BE2C (cell line): ENCODE measurements at regions not wholly inside any gene's neighbourhood (a gene's known extent, or its start where the extent isn't known, plus 50 kb on each side); places are given as distances from the start of the nearest gene placed in this dataset.

Source experiments
- DNase-seq: peaks from one replicate; pipeline ENCODE4 v3.0.0-alpha.2; 2020
- H3K27me3 ChIP-seq: fragments of 250-450 bp; sonication (Bioruptor Pico); 2 replicates; pipeline ENCODE4 v1.5.1; 2020; ENCODE audit warnings: mild to moderate bottlenecking
- H3K36me3 ChIP-seq: fragments of 250-450 bp; sonication (Bioruptor Pico); 2 replicates; pipeline ENCODE4 v1.5.1; 2020; ENCODE audit warnings: mild to moderate bottlenecking
- H3K4me1 ChIP-seq: fragments of 250-450 bp; sonication (Bioruptor Pico); 2 replicates; pipeline ENCODE4 v1.5.1; 2020
- H3K4me3 ChIP-seq: 2 replicates; pipeline ENCODE4 v1.5.1; 2011; ENCODE audit warnings: low read depth, low read length
- H3K9me3 ChIP-seq: fragments of 250-450 bp; sonication (Bioruptor Pico); 2 replicates; pipeline ENCODE4 v1.5.1; 2020
- TF ChIP-seq, protein P1 (sequence below): IDR thresholded peaks from 2 replicates; pipeline ENCODE4 v1.5.1; 2012; ENCODE audit warnings: mild to moderate bottlenecking, low read depth, low read length

DNA sequence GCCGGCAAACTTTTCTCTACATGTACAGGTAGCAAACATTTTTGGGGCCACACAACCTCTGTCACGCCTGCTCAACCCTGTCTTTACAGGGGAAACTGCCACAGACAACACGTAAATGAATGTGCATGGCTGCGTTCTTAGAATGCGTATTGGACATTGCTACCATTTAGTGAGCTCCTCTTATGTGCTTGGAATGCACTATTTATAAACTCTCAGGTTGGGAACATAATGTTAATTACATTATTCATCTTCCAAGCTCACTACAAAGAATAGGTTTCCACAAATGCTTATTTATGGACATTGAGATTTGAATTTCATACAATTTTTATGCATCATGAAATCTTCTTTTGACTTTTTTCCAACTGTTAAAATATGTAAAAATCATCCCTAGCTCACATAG, 92.0 kb upstream of the RPS6KA2 start:
- H3K27me3 ChIP-seq, result no peaks in the 10 kb centered on the region
- no peaks in the 10 kb centered on the region; the same call in 1 of the 2 replicates for H3K9me3 ChIP-seq
- no peak for DNase-seq
- no peaks in the 10 kb centered on the region for H3K4me1 ChIP-seq
- no peaks in the 10 kb centered on the region for H3K36me3 ChIP-seq
- no peak overlapping the region for H3K4me3 ChIP-seq
- TF ChIP-seq, protein P1, sequence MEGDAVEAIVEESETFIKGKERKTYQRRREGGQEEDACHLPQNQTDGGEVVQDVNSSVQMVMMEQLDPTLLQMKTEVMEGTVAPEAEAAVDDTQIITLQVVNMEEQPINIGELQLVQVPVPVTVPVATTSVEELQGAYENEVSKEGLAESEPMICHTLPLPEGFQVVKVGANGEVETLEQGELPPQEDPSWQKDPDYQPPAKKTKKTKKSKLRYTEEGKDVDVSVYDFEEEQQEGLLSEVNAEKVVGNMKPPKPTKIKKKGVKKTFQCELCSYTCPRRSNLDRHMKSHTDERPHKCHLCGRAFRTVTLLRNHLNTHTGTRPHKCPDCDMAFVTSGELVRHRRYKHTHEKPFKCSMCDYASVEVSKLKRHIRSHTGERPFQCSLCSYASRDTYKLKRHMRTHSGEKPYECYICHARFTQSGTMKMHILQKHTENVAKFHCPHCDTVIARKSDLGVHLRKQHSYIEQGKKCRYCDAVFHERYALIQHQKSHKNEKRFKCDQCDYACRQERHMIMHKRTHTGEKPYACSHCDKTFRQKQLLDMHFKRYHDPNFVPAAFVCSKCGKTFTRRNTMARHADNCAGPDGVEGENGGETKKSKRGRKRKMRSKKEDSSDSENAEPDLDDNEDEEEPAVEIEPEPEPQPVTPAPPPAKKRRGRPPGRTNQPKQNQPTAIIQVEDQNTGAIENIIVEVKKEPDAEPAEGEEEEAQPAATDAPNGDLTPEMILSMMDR, result no peak

DNA sequence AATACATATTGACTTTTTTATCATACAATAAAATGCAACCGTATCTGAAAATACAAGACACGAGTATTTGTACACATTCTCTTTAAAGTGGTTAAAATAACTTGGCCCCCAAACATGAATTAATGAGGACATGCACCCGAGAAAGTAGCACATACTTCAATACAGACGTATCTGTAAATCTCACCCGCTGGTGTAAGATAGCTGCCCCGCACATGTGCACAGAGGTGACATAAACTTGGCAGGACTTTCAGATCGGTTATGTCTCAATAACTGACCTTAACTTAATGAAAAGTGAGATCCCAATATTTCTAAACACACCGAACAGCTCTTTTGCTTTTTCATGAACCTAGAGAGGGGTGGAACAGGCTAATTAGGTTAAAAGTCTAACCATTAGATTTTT, 91.5 kb upstream of the RPS6KA2 start:
- Histone ChIP-seq H3K36me3 (no peaks in the 10 kb centered on the region), H3K27me3 (no peaks in the 10 kb centered on the region), H3K4me1 (no peaks in the 10 kb centered on the region), H3K4me3 (no peak overlapping the region), H3K9me3 (no peaks in the 10 kb centered on the region; the same call in 1 of the 2 replicates)
- no peak for DNase-seq
- TF ChIP-seq, protein P1, result no peak

DNA sequence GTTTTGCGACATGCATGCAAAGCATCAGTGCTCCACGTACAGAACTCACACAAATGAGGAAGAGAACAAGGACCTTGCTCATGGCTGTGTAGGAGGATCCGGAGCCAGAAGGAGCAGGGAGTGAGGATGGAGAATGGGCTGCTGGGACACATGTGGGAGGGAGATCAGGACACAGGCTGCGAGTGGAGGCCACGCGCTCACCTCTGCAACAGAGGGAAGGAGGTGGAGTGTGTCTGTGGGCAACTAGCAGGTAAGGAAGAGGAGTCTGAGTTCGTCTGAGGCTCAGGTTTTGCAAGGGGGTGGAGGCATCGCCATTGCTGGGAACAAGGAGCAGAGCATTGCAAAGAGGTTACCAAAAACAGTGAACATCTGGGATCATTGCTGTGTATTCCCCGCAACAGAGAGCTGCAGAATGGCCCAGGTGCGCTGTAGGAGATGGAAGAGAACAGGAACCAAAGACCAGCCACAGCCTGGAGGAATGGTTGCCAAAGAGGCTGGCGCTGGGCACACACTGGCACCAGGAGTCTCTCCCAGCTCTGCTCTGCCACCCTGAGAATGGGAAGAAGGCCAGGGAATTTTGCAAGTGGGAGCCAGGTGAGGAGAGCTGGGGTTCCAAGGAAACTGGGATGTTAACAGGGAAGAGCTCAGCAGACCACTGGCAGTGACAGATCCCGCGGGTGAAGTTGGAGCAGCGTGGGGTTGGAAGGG, 90.0 kb upstream of the RPS6KA2 start:
- TF ChIP-seq, protein P1, result no peak
- H3K27me3 ChIP-seq, result no peaks in the 10 kb centered on the region

DNA sequence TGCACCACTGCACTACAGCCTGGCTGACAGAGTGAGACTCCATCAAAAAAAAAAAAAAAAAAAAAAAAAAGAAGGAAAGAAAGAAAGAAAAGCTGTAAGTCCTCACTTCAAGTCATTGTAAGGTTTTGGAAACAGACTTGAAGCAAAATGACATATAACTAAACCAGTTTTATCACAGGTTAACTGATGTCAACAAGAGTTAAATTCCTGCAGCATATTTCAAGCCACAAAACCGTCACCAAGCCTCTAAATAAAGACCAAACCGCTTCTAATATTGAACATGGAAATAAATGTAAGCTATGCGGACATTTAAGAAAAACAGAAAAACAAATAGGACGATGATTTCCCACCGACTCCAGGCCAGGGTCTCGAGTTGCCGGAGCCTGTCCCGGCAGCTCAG, 88.9 kb upstream of the RPS6KA2 start:
- Histone ChIP-seq H3K36me3 (no peaks in the 10 kb centered on the region), H3K27me3 (no peaks in the 10 kb centered on the region)
- TF ChIP-seq, protein P1, result no peak

More for the DNA sequence above, 90.0 kb upstream of the RPS6KA2 start:
- no peaks in the 10 kb centered on the region for H3K36me3 ChIP-seq
- no peaks in the 10 kb centered on the region; the same call in 1 of the 2 replicates for H3K9me3 ChIP-seq
- no peak for DNase-seq
- H3K4me1 ChIP-seq, result no peaks in the 10 kb centered on the region
- no peak overlapping the region for H3K4me3 ChIP-seq

DNA sequence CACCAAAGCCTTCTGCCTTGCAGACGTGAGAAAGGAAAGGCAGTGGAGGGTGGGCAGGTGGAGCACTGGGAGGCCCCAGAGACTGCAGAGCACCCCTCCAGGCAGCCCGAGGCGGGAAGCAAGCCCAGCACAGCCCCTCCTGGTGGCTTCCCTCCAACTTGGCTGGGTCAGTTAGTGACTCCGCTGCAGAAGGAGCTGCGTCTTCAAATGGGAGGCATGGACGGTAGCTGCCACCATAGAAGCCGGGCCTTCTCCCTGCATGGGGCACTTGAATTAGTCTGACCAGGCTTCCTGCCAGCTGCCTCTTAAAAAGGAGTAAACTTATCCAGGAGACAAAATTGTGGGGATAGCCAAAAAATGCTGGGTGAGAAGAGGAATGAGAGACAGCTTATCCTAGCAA, 88.0 kb upstream of the RPS6KA2 start:
- Histone ChIP-seq H3K27me3 (no peaks in the 10 kb centered on the region), H3K4me1 (no peaks in the 10 kb centered on the region), H3K4me3 (no peak overlapping the region), H3K36me3 (no peaks in the 10 kb centered on the region), H3K9me3 (no peaks in the 10 kb centered on the region; the same call in 1 of the 2 replicates)
- DNase-seq, result no peak
- TF ChIP-seq, protein P1, result no peak

More for the DNA sequence above, 88.9 kb upstream of the RPS6KA2 start:
- no peak for DNase-seq
- no peaks in the 10 kb centered on the region for H3K4me1 ChIP-seq
- H3K4me3 ChIP-seq, result no peak overlapping the region
- no peaks in the 10 kb centered on the region; the same call in 1 of the 2 replicates for H3K9me3 ChIP-seq

DNA sequence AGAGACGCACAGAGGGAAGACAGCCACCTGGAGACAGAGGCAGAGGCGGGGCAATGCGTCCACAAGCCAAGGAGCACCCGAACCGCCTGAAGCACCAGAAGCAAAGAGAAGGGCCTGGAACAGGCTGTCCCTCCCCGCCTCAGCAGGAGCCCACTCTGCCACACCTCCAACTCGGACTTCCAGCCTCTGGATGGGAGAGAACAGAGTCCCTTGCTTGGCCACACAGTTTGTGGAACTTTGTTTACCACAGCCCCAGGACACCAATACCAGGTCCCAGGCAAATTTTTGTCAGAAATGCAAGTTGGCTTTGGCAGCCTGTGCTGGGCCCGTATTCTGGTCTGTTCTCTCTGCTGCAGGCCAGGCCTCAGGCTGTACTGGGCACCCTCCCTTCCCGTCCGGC, 87.5 kb upstream of the RPS6KA2 start:
- no peaks in the 10 kb centered on the region; the same call in 1 of the 2 replicates for H3K9me3 ChIP-seq
- TF ChIP-seq, protein P1, result no peak
- no peaks in the 10 kb centered on the region for H3K36me3 ChIP-seq
- H3K4me1 ChIP-seq, result no peaks in the 10 kb centered on the region
- no peaks in the 10 kb centered on the region for H3K27me3 ChIP-seq
- no peak for DNase-seq
- no peak overlapping the region for H3K4me3 ChIP-seq
